ENCODE measurements at regions not wholly inside any gene's neighbourhood (a gene's known extent, or its start where the extent isn't known, plus 50 kb on each side); places are given as distances from the start of the nearest gene placed in this dataset.

DNA sequence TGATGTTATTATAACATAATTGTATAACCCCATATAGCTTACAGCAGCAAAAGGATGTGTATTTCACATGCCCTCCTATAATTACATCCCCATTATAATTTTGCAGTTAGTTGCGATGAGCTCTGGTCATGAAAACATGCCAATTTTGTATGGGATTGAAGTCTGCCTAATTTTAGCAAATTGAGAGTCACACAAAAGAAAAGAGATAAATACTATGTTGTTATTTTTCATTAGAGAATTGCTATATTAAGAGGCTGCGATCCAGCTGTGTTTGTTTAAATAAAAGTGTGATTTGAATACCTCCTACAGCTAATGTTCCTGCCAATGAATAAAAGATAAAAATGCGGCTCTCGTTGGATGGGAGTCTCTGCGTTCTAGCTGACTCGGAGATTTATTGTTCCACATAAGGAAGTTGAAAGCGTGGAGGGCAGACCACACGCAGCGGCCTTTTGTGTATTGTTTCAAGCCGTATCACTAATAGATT is 461.0 kb upstream of the NFIA start:
- Histone ChIP-seq H2BK120ac (replicated peaks; ENCODE audit: low read depth, low read length) (no peak overlapping the region), H3K27ac (ENCODE audit: low read depth, low read length) (no peak overlapping the region), H3K4me3 (ENCODE audit: extremely low read depth in 1 of 4, insufficient read depth in 2 of 4, low read depth in 3 of 4, low read length in 4 of 4) (no peak overlapping the region), H3K36me3 (ENCODE audit: control insufficient read depth in 2 of 4, insufficient read depth in 4 of 4, low read length in 3 of 4) (0 out of 8 replicates have a peak, but pooled peaks cover 0 to 2% (median 0%) of the 10 kb centered on the region in 4 experiments), H3K23me2 (ENCODE audit: low read depth, low read length) (no peaks in the 10 kb centered on the region), H3K18ac (ENCODE audit: extremely low read depth, low read length) (no peak overlapping the region), H3K14ac (ENCODE audit: insufficient read length) (no peak overlapping the region), H2AFZ (ENCODE audit: low read length) (no peak overlapping the region), H4K20me1 (replicated peaks in 1 of 2; ENCODE audit: control insufficient read depth in 1 of 2, insufficient read depth in 2 of 2, low read length in 2 of 2) (no peaks in the 10 kb centered on the region), H2BK5ac (ENCODE audit: low read depth, low read length) (no peak overlapping the region), H4K8ac (ENCODE audit: extremely low read depth, insufficient read depth, low read length) (no peak overlapping the region), H3K4me1 (replicated peaks in 1 of 4; ENCODE audit: control insufficient read depth in 3 of 4, insufficient read depth in 4 of 4, low read length in 3 of 4) (peaks cover 0 to 4% (median 0%) of the 10 kb centered on the region in 4 experiments; a peak in 2 of 7 replicates), H2BK12ac (ENCODE audit: low read depth, low read length) (no peak overlapping the region), H3K9ac (replicated peaks in 1 of 4; ENCODE audit: extremely low read depth in 1 of 4, low read depth in 3 of 4, low read length in 3 of 4) (no peak overlapping the region), H3K79me1 (ENCODE audit: low read depth, low read length) (no peaks in the 10 kb centered on the region), H3K56ac (replicated peaks; ENCODE audit: insufficient read length, low read depth, low read length) (no peak overlapping the region), H4K5ac (ENCODE audit: insufficient read length, low read depth, low read length) (no peak overlapping the region), H2AK5ac (ENCODE audit: low read depth, low read length) (no peak overlapping the region), H3K23ac (ENCODE audit: insufficient read length) (no peak overlapping the region), H3K4ac (replicated peaks; ENCODE audit: insufficient read length, low read depth, low read length) (no peak overlapping the region), H3K79me2 (ENCODE audit: control insufficient read depth in 1 of 2, insufficient read depth in 2 of 2, low read length in 2 of 2) (no peaks in the 10 kb centered on the region), H3K4me2 (ENCODE audit: insufficient read depth in 1 of 2, low read depth in 2 of 2, low read length in 2 of 2) (no peak overlapping the region), H2BK15ac (ENCODE audit: low read length) (no peak overlapping the region), H3K9me3 (ENCODE audit: insufficient read depth in 2 of 2, low read depth in 1 of 2, low read length in 1 of 2) (no peaks in the 10 kb centered on the region), H4K91ac (replicated peaks; ENCODE audit: insufficient read length, low read length) (no peak overlapping the region), H3K27me3 (replicated peaks in 1 of 4; ENCODE audit: control insufficient read depth in 3 of 4, extremely low read depth in 1 of 4, insufficient read depth in 3 of 4, low read length in 3 of 4) (no peaks in the 10 kb centered on the region), H2BK20ac (ENCODE audit: low read length) (no peak overlapping the region)
- ChIA-PET CTCF (ENCODE audit: partially characterized antibody) (no interaction called here), POLR2A (ENCODE audit: partially characterized antibody) (no interaction called here)
- 76% methylated on average over 10 of the region's 10 CpGs; no CpG with 5 or more reads in 1 of the 2 experiments for WGBS, 2 experiments (ENCODE audit: extremely low coverage in 1 of 2, insufficient coverage in 1 of 2, insufficient read length in 1 of 2, insufficient replicate concordance in 2 of 2, low coverage in 1 of 2, low lambda C conversion rate in 2 of 2, missing lambda C conversion rate in 1 of 2)
- DNase-seq (ENCODE audit: low read depth in 1 of 2, low spot score in 2 of 2) (no peak), FAIRE-seq (no peak)
- TF ChIP-seq RNF2 (IDR thresholded peaks at IDR 0.05; ENCODE audit: borderline replicate concordance, low read depth, low read length, missing control alignments, poor library complexity, severe bottlenecking) (no peak), HDAC6 (IDR thresholded peaks at IDR 0.05; ENCODE audit: low read depth, low read length) (no peak), SP1 (IDR thresholded peaks at IDR 0.05; ENCODE audit: low read depth, low read length) (no peak), SUZ12 (IDR thresholded peaks at IDR 0.05; ENCODE audit: low read length) (no peak), SRF (IDR thresholded peaks at IDR 0.05; ENCODE audit: low read depth, low read length) (no peak), CBX5 (IDR thresholded peaks at IDR 0.05; ENCODE audit: low read depth, low read length) (no peak), SP2 (IDR thresholded peaks at IDR 0.05; ENCODE audit: low read length) (no peak), CHD1 (IDR thresholded peaks at IDR 0.05; ENCODE audit: low read depth, low read length) (no peak), CREB1 (IDR thresholded peaks at IDR 0.05) (no peak), TCF12 (IDR thresholded peaks at IDR 0.05; ENCODE audit: low read depth, low read length) (no peak), MAFK (IDR thresholded peaks at IDR 0.05; ENCODE audit: low read depth, low read length) (no peak), CTBP2 (IDR thresholded peaks at IDR 0.05; ENCODE audit: borderline replicate concordance, insufficient read depth, insufficient read length, low read length) (no peak), BRCA1 (IDR thresholded peaks at IDR 0.05; ENCODE audit: low read depth, low read length) (no peak), SIRT6 (IDR thresholded peaks at IDR 0.05; ENCODE audit: low read length) (no peak)
